HG03520 (cell line): ENCODE measurements at regions not wholly inside any gene's neighbourhood (a gene's known extent, or its start where the extent isn't known, plus 50 kb on each side); places are given as distances from the start of the nearest gene placed in this dataset.

ENCODE experiments used
- ATAC-seq: cut with Tn5 transposase; IDR thresholded peaks from one replicate; pipeline ENCODE4 v1.9.1; 2021; ENCODE audit warnings: mild to moderate bottlenecking, moderate library complexity; ENCODE audit not compliant: unreplicated experiment

DNA sequence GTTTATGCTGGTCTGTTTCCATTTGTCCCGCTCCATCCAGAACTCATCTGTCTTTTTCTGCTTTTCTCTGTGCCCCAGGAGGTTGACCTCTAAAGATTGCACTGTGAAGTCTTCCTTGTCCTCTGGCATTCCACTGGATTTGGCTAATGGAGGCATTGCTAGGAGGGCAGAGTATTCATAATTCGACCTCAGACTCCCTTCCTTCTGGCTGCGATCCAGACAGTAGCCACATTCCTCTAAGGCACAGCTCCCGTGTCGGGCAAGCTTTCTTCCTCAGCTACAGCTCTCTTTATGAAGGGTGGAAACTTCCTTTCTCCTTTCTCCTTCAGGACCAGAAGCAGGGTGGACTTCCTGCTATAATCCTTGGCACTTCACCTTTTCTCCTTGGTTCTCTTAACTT is 175.9 kb downstream of the BAMBI start:
- no peak for ATAC-seq

DNA sequence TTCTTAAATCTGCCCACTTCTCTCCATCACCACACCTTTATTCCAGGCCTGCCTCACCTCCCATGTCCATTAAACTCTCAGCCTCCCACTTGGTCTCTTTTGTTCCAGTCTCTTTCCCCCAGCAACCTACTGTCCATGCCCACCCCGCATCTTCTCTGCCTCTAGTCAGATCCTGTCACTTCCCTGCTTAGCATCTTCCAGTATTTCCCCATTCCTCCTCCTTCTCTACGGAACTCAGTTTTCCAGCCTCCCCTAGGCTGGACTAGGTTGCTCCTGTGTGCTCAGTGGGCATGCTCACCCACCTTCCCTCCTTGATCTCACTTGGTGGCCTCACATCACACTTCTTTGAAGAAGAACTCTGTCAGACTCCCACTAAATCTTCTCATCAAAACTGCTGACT is 179.8 kb downstream of the BAMBI start:
- ATAC-seq: no peak

DNA sequence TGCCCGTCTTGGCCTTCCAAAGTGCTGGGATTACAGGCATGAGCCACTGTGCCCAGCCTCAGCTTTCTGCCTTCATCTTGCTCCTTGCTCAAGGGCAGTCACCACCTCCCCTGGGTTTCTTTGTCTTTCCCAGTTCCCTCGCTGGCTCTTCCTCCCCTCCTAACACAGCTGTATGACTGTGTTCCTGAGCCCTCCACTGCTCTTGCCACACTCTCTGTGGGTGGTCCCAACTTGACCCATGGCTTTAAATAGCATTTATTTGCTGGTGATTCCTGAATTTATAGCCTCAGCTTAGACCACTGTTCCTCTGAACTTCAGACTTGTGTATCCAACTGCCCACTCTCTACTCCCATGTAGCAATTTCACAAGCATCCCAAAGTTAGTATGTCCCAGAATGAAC is 181.3 kb downstream of the BAMBI start:
- ATAC-seq: no peak

DNA sequence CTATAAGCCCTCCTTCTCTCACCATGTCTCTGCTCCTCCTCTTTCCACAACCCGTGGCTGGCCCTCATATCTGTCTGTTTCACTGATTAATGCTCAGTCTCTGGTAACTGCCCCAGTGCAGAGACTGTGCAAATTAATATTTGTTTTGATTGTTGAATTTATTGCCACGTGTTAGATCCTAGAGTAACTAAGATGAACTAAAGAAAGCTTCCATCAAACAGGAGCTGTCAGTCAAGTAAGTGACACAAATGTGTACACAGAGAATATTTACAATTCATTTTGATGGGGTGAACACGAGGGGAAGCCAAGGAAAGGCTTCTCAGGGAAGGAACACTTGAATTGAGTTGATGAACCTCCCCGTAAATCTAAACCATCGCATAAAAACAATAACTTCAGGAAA is 182.5 kb downstream of the BAMBI start:
- no peak for ATAC-seq

DNA sequence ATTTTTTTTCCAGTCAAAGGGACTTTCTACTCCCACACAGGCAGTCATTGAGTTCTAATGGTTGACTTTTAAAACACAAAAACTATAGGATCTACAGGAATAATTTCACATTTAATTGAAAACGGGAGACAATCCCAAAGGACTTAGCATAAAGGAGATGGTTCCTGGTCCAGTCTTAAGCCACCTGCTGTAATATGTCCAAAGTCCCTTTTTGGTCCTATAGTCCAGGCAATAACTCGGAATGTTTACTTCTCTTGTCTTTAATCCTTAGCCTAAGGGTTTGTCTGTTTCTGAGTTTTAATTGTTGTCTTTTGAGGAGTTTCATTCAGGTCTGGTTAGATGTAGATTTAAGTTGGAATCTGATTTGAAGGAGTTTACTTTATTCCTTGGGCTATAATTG is 184.9 kb downstream of the BAMBI start:
- ATAC-seq: no peak

DNA sequence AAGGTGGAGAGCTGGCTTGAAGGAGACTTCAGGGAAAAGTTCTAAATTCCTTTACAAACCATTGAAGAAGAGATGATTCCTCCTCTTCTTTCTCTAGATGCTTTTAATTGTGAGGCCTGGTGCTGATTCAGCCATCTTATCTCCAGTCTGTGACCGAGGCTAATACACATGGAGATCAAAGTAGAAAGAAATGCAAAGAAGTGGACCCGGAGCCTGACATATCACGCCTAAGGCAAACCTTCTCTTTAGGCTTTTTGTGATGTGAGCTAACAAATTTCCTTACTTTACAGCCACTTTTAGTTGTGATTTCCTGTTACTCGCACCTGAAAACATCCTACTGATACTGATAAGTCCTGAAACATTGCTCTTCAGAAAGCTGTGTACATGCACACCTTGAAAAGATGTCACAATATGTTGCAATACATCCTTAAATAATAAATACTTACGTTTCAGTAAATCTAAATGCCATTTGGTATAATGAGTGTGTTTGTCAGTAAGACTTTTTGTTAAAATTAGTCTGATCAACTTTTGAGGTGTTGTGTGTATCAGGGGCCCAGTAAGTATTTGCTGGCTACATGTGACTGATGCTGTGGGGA is 192.4 kb downstream of the BAMBI start:
- ATAC-seq: no peak

DNA sequence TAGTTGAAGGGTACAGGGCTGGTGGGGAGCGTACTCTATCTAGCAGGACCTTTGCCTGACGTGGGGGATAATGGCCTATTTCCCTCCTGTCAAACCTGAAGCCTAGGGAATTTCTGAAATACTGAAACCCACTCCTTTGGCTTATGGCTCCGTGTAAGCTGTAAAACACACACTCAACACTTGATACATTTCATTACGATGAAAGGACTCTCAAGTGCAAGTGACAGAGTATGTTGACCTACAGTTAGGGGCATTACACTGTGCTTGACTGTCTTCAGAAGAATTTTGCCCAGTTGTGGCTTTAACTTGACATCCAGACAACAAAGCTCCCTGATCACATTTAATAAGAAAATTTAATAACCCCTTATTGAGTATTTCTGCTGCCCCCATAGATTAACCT is 194.3 kb downstream of the BAMBI start:
- ATAC-seq: no peak

DNA sequence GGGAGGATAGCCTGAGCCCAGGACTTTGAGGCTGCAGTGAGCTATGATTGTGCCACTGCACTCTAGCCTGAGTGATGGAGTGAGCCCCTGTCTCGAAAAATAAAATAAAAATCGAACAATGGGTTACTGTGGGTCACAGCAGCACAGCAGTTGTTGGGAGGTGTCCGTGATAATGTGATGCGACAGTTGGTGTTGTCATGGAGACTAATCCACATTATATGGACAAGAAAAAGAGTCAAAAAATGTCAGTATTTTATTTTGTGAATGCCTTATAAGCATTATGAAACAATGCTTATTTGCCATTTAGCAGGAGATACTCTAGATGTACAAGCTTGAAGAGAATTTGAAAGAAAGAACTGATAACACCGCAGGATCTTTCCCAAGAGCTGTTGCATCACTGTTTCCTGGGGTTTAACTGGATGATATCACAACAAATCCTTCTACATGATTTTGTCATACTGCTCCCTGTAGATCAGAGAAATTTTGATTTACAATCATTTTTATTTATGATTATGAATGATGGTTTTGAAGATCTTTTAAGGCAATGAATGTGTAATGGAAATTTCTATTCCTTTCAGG is 195.4 kb downstream of the BAMBI start:
- ATAC-seq: no peak

DNA sequence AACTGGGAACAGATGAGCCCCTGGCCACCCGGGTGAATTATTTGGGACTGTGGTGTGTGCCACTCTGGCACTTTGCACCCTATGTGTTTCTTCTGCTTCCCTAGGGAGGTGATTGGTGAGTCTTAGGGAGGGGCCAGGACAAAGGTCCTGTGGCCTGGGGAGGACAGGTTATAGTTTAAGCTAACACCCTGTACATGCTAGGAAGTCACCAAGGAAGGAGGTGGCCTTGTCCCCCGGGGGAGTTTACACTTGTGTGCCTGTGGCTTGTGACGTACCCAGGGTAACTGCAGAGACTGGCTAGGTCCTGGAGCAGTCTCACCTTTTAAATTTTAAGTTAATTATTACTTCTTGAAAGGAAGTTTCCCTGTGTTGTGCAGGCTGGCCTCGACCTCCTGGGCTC is 196.2 kb downstream of the BAMBI start:
- ATAC-seq: no peak

DNA sequence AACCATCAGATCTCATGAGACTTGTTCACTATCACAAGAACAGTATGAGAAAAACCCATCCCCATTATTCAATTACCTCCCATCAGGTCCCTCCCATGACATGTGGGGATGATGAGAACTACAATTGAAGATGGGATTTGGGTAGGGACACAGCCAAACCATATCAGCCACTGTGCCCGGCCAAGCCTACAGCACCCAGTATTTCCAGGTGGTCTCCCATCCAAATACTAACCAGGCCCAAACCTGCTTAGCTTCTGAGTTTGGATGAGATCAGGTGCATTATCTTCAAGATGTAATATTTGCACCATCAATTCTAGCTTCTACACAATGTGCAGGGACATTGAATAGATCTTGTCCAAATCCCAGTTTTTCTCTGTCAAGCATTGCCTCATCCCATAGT is 196.9 kb downstream of the BAMBI start:
- ATAC-seq: no peak

DNA sequence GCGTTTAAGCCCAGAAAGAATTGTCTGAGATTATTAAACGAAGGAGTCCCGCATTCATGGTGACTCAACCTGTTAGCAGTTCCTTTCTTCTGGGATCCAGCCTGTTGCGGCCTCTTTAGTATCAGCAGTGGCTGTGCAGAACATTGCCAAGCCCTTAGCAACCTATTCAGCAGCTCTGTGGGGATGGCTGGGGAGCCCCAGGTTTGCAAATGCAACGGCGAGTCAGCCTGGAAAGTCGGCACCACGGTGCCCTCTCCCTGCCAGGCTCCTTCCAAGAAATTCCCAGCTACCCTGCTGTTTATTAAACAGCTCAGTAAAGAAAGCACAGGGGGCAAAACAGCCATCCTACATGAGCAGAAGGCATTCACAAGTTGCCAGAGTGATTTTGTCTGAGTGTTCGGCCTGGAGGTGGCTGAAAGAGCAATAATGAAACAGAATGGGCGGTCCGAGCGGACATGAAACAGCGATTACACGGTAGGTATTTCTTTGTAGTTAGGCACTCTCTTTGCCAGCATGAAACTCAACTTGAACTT is 198.3 kb downstream of the BAMBI start:
- no peak for ATAC-seq

DNA sequence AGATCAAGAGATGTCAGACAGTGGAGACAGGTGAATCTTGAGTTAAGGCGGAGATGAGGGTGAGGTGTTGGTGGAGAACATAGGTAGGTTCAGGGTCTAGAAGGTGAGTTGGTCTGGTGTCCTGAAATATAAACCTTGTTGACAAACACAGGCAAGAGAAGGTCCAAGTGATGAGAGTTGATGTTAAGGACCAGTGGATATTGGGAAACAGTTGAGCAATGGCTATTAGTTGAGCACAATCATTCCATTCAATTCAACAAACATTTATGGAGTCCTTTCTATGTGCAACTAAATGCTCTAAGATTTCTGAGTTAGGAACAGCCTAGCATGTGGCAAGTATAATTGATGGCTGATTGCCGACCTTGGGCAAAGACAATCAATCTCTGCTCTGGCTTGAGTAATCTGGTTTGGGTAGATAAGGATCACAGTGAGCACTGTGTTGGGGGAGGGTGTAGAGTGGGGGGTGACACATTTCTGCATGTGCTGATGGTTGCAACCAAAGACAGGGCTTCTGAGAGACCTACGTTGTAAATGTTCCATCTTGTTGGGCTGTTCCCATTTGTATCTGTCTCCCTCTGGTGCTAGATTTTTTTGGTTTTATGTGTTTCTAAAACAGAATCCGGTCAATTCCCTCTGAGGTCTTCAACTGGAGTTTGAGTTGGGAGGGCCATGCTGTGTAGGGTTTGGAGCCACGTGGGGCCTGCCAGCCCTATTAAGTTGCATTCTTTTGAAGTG is 201.1 kb downstream of the BAMBI start:
- ATAC-seq: no peak

DNA sequence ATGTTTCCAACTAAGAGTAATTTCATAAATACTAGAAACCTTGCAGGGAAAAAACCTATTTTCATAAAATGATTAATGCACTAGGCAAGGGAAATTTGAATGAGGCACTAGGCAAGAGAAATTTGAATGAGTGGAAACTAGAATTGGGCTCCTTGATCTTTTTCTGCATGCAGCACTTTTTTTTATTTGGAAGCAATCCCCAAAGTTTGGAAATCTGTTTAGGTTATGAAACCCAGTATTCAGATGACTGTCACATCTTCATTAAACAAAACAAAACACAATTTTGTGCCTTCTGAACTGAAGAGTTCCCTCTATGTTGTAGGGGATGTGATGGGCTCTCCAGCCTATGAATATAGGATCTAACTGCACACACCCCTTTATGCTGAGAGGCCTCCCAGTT is 201.9 kb downstream of the BAMBI start:
- ATAC-seq: no peak

DNA sequence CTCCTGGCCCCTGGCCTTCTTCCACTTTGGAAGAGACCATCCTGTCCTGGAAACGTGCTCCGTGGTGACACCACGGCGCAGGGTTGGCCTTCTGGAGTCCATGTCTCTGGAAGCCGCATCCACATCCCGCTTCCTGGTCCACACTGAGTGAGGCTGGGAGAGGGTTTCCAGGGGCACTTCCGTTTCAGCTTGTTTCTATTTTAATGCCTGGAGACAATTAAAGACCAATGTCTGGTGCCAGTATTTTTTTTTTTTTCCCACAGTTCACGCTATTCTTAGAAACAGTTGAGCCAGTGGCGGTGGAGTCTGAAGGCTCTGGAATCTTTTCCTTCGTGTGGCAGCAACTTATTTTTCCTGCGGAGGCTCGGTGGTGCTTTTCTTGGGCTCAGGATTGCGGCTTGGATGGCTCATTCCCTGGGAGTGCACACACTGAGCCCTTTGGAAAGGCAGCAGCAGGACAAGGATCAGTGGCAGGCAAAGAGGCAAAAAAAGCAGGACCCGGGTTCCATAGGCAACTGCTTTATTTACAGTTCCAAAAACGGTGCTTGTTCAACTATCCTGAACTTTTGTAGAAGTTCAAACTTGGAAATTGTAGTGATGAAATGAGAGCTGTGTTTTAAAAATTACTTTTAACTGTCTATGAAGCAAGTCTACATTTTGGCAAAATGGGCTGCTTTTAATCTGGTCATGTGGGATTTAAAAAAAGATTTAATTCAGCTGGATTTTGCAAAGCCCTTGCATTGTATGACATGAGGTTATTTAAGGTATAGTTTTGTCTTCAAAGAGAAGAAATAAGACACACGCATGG is 202.8 kb downstream of the BAMBI start:
- no peak for ATAC-seq

DNA sequence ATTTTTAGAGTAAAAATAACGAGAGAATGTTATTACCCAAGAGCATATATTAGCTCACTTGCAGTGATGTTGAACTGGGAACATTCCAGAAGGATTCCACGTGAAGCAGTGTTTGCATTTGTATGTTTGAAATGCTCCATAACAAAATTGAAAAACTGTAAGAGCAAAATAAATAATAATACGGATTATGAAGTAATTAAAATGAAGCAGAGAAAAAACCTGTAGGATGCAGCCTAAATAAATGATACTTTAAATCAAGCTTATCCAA is 203.3 kb downstream of the BAMBI start:
- ATAC-seq: no peak

DNA sequence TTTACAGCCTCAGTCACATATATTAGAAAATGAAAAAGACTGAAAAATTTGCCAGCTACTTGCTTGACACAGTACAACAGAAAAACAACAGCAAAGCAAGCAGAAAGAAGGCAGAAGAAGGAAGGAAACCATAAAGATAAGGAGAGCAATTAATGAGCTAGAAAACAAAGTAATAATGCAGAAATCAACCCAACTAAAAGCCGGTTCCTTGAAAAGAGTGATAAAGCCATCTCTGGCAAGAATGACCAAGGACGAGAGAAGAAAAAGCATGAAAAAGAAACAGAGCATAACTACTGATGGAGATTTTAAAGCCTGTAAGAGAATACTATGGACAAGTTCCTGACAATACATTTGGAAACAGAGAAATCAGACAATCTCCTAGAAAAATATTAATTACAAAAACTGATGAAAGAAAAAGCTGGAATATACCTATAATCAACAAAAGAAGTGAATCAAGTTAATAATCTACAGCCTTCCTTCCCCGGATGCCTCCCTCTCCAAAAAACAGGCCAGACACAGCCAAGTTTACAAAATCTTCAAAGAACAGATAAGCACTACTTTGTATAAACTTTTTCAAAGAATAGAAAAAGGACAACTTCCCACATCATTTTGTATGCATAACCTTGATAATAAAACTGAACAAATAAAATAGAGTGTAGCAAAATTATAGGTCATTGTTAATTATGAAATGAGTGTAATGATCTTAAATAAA is 204.0 kb downstream of the BAMBI start:
- ATAC-seq: no peak

DNA sequence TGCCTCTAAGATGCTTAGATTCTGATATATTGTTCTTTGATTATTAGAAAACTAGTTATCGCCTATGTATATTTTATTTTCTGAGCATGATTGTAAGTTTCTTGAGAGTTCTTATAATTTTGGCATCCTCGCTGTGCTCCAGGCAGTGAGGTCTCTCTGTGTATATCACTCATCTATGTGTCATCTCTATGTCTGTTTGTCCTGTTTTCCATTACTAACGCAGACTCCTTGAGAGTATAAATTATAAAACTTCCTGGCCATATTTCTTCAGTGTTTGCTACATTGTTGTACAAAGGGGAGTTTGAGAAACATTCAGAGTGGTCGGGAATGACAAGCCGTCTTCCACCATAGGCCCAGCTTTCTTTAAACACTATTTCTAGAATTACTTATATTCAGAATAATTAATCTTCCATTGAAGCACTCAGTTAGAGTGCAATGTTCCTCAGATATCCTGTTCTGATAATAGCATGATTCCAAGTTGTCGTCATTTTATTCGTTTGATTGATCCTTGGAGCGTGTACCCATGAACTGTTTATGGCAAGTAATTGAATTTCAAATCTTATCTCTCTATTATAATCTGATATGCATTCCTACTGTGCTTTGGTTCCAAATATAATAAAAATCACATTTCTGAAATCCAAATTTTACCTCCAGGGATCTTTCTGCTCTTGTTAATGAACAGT is 206.6 kb downstream of the BAMBI start:
- ATAC-seq: no peak

DNA sequence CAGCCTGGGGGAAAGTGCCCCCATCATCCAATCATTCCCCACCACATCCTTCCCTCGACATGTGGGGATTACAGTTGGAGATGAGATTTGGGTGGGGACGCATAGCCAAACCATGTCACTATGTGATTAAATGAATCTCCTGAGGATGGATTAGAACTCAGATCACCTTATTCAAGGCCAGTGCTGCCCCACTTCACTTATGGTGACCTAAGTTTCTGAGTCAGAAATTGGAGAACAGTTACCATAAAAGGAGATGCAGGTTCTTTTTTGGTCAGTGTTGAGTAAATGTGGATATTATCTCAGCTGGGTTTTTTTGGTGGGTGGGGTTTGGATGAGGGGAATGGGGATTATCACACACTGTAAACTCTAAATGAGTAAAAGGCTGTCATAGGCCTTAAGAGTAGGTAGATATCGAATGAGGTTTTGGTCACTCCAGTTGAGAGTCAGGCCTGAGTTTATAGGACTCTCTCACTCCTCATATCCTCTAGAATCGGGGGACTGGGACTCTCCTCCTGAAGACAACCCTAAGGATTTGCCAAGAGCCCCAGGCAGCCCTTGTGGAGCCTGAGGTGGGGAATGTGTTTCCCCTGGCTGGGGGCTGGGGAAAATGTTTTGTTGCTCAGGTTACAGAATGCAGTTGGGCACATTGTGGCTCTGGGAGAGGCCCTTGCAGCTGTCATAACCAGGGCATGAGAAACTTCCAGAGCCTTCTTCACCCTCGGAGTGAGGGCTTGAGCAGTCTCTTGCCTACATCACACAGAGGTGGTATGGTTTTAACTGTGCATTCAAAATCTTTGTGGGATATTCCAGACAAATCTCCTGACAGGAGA is 213.0 kb downstream of the BAMBI start:
- no peak for ATAC-seq

DNA sequence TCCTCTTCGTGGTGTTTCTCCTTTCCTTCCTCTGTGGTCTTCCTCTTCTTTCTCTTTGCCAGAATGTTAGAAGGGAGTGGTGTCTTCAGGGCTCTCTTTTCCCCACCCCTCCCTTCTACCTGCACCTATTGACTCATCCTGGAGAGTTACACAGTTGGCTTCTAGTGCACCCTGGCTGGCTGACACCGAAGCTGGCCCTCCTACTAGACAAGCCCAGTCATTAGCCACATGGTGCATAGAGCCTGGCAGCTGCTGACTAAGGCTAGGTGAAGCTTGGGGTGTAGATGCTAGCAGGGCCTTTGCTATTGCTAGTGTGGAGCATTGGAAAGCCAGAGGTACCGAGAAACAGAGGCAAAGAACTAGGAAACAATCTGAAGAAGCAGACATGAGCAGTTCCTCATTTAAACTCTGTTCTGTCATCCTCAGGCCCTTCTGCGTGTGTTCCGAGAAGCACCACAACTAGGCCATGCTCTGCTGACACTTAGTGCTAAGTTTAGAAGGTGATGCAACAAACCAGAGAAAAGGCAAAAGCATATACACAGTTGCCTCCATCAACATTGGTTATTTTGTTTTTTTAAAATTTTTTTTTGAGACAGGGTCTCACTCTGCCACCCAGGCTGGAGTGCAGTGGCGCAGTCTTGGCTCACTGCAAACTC is 213.9 kb downstream of the BAMBI start:
- no peak for ATAC-seq
